ENCODE measurements at regions not wholly inside any gene's neighbourhood (a gene's known extent, or its start where the extent isn't known, plus 50 kb on each side); places are given as distances from the start of the nearest gene placed in this dataset.

DNA sequence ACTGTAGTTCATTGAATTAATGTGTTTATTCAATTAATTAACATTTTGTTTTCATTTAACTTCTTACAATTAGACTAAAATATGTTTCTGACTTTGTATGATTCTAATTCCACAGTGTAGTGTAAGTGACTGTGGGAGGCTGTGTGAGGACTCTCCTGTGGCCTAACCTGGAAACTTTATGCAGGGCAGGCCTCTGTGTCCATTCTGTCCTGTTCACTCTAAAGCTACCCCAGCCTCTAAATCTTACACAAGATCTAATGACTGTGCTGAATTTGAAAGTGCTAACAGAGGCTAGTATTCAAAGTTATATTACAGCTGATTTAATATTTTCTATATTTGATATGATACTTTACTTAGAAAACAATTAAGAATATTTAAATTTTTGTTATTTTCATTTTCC is 270.5 kb upstream of the CDH19 start:
- TF ChIP-seq, protein P1, sequence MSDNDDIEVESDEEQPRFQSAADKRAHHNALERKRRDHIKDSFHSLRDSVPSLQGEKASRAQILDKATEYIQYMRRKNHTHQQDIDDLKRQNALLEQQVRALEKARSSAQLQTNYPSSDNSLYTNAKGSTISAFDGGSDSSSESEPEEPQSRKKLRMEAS (IDR thresholded peaks at IDR 0.05), result no peak
- no peak for TF ChIP-seq ZFX (IDR thresholded peaks at IDR 0.05)
- TF ChIP-seq EZH2 (IDR thresholded peaks at IDR 0.05), result no peak
- TF ChIP-seq, protein P2, sequence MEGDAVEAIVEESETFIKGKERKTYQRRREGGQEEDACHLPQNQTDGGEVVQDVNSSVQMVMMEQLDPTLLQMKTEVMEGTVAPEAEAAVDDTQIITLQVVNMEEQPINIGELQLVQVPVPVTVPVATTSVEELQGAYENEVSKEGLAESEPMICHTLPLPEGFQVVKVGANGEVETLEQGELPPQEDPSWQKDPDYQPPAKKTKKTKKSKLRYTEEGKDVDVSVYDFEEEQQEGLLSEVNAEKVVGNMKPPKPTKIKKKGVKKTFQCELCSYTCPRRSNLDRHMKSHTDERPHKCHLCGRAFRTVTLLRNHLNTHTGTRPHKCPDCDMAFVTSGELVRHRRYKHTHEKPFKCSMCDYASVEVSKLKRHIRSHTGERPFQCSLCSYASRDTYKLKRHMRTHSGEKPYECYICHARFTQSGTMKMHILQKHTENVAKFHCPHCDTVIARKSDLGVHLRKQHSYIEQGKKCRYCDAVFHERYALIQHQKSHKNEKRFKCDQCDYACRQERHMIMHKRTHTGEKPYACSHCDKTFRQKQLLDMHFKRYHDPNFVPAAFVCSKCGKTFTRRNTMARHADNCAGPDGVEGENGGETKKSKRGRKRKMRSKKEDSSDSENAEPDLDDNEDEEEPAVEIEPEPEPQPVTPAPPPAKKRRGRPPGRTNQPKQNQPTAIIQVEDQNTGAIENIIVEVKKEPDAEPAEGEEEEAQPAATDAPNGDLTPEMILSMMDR (IDR thresholded peaks at IDR 0.05 in 2 of 3, conservative IDR thresholded peaks at IDR 0.05 in 1 of 3; ENCODE audit: borderline replicate concordance in 1 of 3, insufficient read depth in 1 of 3, low read depth in 2 of 3, low read length in 2 of 3), result no peak
- TF ChIP-seq POLR2AphosphoS5 (IDR thresholded peaks at IDR 0.05; ENCODE audit: low read depth, low read length), result no peak
- TF ChIP-seq, protein P3, sequence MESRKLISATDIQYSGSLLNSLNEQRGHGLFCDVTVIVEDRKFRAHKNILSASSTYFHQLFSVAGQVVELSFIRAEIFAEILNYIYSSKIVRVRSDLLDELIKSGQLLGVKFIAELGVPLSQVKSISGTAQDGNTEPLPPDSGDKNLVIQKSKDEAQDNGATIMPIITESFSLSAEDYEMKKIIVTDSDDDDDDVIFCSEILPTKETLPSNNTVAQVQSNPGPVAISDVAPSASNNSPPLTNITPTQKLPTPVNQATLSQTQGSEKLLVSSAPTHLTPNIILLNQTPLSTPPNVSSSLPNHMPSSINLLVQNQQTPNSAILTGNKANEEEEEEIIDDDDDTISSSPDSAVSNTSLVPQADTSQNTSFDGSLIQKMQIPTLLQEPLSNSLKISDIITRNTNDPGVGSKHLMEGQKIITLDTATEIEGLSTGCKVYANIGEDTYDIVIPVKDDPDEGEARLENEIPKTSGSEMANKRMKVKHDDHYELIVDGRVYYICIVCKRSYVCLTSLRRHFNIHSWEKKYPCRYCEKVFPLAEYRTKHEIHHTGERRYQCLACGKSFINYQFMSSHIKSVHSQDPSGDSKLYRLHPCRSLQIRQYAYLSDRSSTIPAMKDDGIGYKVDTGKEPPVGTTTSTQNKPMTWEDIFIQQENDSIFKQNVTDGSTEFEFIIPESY (IDR thresholded peaks at IDR 0.05; ENCODE audit: extremely low read depth, insufficient replicate concordance, low read length), result no peak
- TF ChIP-seq, protein P4, sequence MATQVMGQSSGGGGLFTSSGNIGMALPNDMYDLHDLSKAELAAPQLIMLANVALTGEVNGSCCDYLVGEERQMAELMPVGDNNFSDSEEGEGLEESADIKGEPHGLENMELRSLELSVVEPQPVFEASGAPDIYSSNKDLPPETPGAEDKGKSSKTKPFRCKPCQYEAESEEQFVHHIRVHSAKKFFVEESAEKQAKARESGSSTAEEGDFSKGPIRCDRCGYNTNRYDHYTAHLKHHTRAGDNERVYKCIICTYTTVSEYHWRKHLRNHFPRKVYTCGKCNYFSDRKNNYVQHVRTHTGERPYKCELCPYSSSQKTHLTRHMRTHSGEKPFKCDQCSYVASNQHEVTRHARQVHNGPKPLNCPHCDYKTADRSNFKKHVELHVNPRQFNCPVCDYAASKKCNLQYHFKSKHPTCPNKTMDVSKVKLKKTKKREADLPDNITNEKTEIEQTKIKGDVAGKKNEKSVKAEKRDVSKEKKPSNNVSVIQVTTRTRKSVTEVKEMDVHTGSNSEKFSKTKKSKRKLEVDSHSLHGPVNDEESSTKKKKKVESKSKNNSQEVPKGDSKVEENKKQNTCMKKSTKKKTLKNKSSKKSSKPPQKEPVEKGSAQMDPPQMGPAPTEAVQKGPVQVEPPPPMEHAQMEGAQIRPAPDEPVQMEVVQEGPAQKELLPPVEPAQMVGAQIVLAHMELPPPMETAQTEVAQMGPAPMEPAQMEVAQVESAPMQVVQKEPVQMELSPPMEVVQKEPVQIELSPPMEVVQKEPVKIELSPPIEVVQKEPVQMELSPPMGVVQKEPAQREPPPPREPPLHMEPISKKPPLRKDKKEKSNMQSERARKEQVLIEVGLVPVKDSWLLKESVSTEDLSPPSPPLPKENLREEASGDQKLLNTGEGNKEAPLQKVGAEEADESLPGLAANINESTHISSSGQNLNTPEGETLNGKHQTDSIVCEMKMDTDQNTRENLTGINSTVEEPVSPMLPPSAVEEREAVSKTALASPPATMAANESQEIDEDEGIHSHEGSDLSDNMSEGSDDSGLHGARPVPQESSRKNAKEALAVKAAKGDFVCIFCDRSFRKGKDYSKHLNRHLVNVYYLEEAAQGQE (IDR thresholded peaks at IDR 0.05; ENCODE audit: low read depth), result no peak
- TF ChIP-seq, protein P5, sequence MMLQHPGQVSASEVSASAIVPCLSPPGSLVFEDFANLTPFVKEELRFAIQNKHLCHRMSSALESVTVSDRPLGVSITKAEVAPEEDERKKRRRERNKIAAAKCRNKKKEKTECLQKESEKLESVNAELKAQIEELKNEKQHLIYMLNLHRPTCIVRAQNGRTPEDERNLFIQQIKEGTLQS (IDR thresholded peaks at IDR 0.05), result no peak
- TF ChIP-seq TCF7L2 (IDR thresholded peaks at IDR 0.05; ENCODE audit: borderline replicate concordance, extremely low read depth, insufficient read depth, insufficient read length), result no peak

Measured in HCT116 (cell line).